ENCODE measurements at regions not wholly inside any gene's neighbourhood (a gene's known extent, or its start where the extent isn't known, plus 50 kb on each side); places are given as distances from the start of the nearest gene placed in this dataset.
"Not testable (repeated sequence)": the region's sequence is repeated elsewhere in the genome, so short reads cannot be mapped to it uniquely, and the experiment has no call there.

DNA sequence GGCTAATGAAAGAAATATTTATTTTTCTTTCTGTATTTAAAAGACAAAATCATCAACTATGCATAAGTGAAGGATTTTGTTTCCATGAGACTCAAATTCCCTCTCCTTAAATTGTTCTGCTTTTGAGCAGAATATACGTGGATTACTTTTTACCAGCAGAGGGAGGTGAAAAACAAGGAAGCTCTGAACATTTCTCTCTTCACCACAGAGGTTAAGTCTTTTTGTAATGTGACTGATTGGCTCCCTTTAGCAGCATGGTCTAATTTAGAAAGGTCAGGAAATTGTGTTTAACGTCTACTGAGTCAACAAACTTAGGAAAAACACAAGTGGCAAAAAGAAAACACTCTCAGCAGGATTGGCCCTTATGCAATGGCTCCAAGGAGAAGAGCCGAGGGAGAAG, 55.1 kb upstream of the F9 start:
- DNase-seq: no peak

DNA sequence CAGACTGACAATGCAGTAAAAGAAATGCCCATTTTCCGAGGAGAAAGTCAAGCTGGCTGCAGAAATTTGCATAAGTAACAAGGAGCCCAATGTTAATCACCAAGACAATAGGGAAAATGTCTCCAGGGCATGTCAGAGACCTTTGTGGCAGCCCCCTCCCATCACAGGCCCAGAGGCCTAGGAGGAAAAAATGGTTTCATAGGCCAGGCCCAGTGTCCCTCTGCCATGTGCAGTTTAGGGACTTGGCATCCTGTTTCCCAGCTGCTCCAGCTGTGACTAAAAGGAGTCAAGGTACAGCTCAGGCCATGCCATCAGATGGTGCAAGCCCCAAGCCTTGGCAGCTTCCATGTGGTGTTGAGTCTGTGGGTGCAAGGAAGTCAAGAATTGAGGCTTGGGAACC, 68.6 kb upstream of the F9 start:
- DNase-seq: not testable (repeated sequence)

DNA sequence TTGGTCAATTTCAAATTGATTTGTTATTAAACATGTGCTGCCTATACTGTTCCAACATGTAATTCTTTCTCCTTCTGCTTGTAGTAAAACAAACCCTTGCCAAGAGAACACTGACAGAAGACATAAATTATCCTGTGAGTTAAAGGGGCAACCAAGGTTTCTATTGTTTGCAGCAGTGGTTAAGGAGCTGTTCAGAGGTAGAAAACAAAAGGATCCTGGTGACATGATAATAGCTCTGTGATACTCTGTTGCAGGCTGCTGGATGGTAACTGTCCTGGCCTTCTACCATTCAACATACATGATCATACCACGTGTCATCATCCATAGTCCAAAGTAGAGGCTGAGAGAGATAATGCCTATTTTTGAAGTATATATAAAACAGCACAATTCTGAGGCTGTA, 75.8 kb upstream of the F9 start:
- no peak for DNase-seq

DNA sequence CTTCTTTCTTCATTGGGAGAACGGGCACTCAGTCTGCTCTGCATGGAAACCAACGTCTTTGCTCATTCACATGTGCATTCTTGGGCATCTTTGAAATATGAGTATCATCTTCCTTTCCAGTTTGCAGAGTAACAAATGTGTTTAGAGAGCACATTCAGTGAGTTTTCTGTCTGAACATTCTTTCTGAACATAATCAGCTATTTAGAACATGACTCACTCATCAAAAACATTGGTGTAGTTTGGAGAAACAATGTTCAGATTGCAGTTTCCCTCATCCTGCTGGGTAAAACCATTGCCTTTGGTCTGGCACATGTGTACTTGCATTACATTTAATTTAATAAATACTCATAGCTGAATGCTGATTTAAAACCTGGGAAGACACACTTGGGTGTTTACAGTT, 81.5 kb upstream of the F9 start:
- DNase-seq: no peak

DNA sequence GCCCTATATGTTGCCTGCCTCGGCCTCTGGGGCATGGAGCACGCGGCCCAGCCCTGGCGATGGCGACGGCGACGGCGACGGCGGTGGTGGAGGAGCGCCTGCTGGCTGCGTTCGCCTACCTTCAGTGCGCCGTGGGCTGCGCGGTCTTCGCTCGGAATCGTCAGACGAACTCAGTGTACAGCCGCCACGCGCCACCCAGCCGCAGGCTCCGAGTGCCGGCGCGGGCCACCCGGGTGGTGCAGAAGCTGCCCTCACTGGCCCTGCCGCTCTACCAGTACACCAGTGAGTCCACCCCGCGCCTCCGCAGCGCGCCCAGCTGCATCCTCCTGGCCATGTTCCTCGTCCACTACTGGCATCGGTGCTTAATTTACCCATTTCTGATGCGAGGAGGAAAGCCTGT, 83.7 kb upstream of the F9 start:
- DNase-seq: no peak

DNA sequence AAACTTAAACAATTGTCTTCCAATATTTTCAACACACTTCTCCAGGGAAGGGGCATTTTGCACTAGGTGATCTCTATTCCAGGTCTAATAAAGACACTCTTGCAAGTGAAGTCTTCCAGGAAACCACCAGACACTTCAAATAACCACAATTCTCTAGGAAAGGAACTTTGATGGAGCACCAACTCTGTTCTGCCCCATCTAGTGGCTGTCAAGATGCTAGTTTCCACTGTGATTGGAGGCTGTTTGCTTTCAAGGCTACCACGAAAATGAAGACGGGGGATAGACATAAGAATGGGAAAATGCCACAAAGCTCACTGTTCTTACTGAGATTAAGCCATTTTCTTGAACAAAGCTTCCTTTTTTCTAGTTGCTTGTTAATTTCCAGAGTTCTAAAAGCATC, 100.6 kb upstream of the F9 start:
- DNase-seq: no peak

DNA sequence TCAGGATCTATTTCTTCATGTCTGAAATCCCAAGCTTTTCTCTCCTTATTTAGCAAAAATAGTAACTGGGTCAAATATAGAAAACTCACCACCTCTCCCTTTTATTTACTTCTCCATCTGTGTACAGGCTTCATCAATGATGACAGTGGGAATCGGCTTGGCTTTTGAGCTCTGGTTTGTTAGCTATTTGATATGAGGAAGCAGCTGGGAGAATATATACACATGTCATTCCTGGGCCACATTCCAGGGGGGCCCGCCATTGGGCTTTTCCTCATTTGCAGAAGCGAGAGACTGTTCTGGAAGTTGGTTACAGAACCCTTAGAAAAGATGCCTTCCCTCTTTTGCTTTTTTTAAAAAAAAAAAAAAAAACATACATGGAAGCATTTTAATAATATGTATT, 107.4 kb upstream of the F9 start:
- no peak for DNase-seq

DNA sequence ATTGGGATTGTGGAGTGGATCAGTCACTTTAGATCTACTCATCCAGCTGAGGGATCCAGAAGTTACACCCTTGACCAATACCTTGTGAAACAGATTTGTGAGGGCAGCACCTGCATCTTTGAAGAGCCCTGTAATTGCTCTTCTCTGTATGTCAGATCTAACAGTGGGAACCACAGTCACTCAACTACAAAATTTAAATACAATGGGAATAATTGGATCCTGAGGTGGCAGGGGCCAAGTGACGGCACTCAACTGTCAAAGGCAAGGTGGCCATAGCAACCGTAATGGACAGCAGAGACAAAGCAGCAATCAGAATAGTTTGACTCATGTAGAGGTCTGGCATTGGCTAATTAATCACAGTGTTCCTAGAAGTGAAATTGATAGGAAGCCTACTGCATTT, 132.3 kb upstream of the F9 start:
- not testable (repeated sequence) for DNase-seq

DNA sequence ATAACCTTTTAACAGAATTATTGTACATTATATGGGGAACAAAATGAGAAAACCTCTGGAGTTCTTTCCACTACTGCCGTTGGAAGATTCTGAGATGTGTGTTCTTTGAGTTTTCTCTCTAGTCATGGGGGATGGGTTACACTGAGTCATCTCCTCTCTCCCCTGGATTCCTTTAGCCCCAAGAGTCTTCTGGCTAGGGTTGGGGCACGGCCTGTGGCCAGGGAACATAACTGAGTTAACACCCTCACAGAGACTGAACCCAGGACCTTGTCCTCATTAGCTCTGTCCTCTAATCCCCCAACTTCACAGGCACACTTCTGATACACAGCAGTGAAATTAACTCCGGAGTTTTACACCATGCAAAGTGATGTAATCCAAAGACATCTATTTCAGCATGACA, 142.3 kb upstream of the F9 start:
- DNase-seq: no peak

DNA sequence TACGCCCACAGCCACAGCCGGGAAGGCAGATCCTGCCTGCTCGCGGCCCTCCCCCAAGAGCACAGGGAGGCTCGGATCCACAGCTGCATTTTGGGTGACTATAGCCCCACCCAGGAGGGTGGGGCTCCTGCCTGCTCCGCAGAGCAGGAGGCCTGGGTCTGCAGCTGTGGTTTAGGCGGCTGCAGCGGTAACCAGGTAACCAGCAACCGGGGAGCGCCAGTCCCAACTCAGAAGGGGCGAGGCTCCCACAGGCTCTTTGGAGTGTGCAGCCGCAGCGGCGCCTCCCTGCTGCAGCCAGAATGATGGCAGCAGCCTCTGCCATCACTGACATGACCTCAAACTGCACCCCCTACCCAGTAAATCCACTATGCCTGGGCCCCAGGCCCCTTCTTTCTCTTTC, 148.0 kb upstream of the F9 start:
- DNase-seq: no peak

DNA sequence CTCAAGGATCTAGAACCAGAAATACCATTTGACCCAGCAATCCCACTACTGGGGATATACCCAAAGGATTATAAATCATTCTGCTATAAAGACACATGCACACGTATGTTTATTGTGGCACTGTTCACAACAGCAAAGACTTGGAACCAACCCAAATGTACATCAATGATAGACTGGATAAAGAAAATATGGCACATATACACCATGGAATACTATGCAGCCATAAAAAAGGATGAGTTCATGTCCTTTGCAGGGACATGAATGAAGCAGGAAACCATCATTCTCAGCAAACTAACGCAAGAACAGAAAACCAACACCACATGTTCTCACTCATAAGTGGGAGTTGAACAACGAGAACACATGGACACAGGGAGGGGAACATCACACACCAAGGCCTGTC, 154.0 kb upstream of the F9 start:
- not testable (repeated sequence) for DNase-seq

DNA sequence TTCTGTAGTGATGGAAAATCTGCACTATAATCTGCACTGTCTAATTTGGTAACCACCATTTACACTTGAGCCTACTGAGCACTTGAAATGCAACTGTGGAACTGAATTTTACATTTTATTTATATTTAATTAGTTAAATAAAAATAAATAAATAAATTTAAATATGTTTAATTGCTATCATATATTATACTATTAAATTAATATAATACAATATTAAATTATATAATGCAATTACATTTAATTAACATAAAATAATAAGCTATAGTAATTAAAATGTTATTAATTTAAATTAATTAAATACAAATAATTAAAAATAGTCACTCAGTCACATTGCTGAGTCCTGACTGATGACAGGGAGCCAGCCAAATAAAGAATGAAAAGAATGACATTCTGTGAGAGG, 170.2 kb upstream of the F9 start:
- DNase-seq: no peak

DNA sequence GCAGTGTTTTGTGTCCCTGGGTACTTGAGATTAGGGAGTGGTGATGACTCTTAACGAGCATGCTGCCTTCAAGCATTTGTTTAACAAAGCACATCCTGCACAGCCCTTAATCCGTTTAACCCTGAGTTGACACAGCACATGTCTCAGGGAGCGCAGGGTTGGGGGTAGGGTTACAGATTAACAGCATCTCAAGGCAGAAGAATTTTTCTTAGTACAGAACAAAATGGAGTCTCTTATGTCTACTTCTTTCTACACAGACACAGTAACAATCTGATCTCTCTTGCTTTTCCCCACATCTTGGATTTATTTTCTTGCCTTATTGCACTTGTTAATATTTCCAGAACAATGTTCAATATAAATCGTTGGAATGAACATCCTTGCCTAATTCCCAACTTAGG, 187.9 kb upstream of the F9 start:
- DNase-seq: not testable (repeated sequence)

DNA sequence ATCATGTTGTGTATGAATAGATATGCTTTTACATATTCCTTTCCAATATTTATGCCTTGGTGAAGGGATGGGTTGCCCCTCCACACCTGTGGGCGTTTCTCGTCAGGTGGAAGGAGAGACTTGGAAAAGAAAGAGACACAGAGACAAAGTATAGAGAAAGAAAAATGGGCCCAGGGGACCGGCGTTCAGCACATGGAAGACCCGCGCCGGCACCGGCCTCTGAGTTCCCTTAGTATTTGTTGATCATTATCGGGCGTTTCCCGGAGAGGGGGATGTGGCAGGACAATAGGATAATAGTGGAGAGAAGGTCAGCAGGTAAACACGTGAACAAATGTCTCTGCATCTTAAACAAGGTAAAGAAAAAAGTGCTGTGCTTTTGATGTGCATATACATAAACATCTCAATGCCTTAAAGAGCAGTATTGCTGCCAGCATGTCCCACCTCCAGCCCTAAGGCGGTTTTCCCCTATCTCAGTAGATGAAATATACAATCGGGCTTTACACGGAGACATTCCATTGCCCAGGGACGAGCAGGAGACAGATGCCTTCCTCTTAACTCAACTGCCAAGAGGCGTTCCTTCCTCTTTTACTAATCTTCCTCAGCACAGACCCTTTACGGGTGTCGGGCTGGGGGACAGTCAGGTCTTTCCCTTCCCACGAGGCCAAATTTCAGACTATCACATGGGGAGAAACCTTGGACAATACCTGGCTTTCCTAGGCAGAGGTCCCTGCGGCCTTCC, 188.5 kb upstream of the F9 start:
- not testable (repeated sequence) for DNase-seq

DNA sequence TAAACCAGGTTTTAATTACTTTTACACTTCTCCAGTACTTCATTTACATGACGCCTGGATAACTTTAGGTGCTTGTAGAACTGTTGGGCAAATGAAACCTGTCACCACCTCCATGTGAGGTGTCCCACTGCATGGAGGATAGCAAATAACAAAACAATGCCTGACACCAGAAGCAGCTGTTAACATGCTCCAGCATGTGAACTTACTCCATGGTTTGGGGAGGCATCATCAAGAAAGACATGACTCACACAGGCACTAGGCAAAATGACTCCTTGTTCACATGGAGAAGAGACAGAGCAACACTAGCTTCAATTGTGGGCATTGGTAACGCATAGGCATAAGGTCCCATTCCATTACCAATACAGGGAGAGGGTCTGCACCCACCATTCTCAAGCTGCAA, 198.1 kb upstream of the F9 start:
- DNase-seq: no peak

DNA sequence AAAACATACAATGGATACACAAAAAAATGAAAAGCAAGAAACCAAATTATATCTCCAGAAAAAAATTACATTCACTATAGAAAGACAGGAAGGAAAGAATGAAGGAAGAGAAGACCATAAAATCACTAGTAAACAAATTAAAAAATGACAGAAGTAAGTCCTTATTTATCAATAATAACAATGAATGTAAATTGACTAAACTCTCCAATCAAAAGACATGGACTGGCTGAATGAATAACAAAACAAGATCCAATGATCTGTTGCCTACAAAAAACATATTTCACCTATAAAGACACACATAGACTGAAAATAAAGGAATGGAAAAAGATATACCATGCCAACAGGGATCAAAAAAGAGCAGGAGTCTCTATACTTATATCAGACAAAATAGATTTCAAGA, 203.2 kb upstream of the F9 start:
- DNase-seq: no peak

DNA sequence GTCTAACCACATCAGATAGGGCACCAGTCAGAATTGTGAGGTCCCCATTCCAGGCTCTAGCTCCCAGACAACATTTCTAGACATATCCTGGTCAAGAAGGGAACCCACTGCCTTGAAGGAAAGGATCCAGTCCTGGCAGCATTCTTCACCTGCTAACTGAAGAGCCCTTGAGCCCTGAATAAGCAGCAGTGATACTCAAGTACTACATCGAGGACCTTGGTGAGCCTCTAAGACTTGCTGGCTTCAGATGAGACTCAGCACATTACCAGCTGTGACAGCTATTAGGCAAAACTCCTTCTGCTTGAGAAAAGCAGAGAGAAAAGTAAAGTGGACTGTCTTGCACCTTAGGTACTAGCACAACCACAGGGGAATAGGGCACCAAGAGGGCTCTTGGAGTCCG, 205.8 kb upstream of the F9 start:
- no peak for DNase-seq

DNA sequence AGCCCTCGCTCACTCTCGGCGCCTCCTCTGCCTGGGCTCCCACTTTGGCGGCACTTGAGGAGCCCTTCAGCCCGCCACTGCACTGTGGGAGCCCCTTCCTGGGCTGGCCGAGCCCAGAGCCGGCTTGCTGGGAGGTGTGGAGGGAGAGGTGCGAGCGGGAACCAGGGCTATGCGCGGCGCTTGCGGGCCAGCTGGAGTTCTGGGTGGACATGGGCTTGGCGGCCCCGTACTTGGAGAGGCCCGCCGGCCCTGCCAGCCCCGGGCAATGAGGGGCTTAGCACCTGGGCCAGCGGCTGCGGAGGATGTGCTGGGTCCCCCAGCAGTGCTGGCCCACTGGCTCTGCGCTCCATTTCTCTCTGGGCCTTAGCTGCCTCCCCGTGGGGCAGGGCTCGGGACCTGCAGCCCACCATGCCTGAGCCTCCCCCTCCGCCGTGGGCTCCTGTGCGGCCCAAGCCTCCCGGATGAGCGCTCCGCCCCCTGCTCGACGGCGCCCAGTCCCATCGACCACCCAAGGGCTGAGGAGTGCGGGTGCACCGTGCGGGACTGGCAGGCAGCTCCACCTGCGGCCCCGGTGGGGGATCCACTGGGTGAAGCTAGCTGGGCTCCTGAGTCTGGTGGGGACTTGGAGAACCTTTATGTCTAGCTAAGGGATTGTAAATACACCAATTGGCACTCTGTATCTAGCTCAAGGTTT, 209.7 kb upstream of the F9 start:
- not testable (repeated sequence) for DNase-seq

DNA sequence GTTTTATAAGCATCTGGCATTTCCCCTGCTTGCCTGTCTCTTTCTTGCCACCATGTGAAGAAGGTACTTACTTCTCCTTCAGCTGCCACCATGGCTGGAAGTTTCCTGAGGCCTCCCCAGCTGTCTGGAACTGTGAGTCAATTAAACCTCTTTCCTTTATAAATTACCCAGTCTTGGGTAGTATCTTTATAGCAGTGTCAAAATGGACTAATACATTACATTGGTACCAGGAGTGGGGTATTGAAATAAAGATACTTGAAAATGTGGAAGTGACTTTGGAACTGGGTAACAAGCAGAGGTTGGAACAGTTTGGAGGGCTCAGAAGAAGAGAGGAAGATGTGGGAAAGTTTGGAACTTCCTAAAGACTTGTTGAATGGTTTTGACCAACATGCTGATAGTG, 223.9 kb upstream of the F9 start:
- not testable (repeated sequence) for DNase-seq

DNA sequence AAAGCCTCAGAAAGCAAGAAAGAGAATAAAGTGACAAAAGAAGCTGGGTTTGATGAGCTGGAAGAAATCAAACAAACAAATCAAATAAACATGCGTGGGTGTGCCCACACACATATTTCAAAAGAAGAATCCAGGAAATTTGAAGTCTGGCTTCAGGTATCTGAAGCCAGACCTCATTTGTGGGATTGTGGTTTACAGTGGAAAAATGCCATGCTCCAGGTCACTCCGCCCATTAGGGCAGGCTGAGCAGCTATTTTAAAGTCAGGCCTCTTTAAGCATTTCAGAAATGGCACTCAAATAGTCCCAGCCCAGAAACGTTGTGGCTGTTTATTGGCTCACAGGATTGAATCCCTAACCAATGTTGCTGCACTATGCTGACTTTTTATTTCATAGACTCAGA, 226.1 kb upstream of the F9 start:
- no peak for DNase-seq

DNA sequence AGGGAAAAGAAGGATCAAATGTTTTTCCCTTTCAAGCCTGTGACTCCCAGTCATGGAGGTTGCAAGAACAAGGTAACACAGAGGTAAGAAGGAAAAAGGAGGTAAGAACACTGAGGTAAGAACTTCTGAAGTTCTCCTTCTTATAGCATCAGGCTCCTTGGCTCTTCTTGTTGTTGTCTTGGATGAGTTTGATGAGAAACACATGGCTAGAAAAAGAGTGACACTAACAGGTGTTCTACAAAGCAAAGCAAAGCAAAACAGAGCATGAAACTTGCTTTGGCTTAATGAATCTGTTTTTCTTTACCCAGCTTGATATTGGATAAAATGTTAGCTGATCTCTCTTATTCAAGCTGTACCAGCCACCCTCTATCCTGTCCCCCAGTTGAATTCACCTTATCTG, 231.2 kb upstream of the F9 start:
- no peak for DNase-seq

DNA sequence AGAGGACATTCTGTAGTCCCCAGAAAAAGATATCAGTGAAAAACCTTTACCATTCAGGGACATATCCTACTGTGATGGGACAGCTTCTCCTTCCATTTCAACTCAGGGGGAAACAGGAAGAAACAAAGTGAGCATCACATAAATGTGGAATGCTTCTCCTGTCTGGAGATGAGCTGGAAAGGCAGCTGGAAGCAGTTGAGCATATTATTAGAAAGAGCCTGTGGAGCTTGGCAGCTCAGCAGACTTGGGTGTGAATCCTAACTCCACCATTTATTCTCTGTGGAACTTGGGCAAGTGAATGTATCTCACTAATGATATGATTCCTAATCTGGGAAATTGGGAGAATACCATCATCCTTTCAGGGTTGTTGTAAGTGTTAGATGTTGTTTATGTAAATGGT, 232.1 kb upstream of the F9 start:
- no peak for DNase-seq

DNA sequence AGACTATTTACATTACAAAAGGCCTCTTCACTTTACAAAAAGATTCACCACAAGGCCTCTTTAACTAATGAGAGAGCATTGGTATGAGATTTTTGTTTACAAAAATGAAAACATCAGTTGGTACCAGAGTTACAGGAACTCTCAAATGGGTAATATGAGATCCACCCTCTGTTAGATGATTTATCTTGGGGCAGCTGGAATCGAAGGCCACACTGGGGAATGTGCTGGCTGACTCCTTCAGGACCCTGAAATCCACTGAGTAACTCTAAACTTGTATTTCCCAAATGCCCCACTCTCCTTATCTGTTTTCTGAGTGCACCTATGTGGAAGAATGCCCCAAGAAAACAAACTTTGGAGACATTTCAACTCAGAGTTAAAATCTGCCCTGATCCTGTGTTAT, 232.9 kb upstream of the F9 start:
- DNase-seq: no peak

DNA sequence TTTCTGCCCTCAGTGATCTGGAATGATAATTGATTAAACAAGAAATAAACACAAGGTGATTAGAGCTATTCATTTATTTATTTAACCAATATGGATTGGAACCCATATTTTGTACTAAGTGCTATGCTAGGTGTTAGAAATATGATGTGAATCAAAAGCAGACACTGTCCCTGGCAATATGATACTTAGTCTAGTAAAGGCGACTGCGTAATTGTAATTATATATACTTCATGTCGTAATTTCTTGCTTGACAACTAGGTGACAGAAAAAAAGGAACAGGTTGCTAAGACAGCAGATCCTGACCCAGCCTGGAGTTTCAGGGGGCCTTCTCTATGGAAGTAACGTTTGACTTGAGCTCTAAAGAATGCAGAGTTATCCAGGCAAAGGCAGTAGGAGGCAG, 236.5 kb upstream of the F9 start:
- DNase-seq: no peak

DNA sequence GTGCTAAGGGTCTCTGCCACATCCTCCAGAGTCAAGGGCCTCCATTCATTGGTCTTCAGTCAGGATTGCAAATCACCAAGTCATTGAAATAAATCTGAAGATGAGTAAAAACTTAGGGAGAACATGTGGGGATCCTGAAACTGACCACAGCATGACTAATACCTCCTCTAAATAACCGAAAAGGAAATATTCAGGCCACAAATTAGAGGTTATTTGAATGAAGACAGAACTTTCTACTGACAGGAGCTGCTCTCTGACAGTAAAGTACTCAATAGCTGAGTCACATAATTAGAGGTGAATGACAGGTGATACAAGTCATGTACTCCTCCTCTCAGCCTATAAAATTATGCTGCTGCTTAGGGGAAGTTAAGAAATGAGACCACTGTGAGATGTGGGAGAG, 240.2 kb upstream of the F9 start:
- DNase-seq: no peak
